ENCODE measurements at regions not wholly inside any gene's neighbourhood (a gene's known extent, or its start where the extent isn't known, plus 50 kb on each side); places are given as distances from the start of the nearest gene placed in this dataset.
"Not testable (repeated sequence)": the region's sequence is repeated elsewhere in the genome, so short reads cannot be mapped to it uniquely, and the experiment has no call there.

- DNase-seq: no peak
- TF ChIP-seq POLR2A (IDR thresholded peaks at IDR 0.05; ENCODE audit: low read length) (no peak), GATA1 (IDR thresholded peaks at IDR 0.05; ENCODE audit: low read depth, low read length) (no peak)
Observed at GRCh38 chr4:180994722-180995121, 1248.5 kb upstream of the TENM3 start.

- TF ChIP-seq GATA1 (IDR thresholded peaks at IDR 0.05; ENCODE audit: low read depth, low read length) (no peak), POLR2A (IDR thresholded peaks at IDR 0.05; ENCODE audit: low read length) (no peak)
- no peak for DNase-seq
Observed at GRCh38 chr4:180999217-180999616, 1244.0 kb upstream of the TENM3 start.

GRCh38 chr4:181004056-181004455 lies 1239.1 kb upstream of the TENM3 start:
- no peak for DNase-seq
- TF ChIP-seq POLR2A (IDR thresholded peaks at IDR 0.05; ENCODE audit: low read length): no peak
- no peak for TF ChIP-seq GATA1 (IDR thresholded peaks at IDR 0.05; ENCODE audit: low read depth, low read length)

DNA sequence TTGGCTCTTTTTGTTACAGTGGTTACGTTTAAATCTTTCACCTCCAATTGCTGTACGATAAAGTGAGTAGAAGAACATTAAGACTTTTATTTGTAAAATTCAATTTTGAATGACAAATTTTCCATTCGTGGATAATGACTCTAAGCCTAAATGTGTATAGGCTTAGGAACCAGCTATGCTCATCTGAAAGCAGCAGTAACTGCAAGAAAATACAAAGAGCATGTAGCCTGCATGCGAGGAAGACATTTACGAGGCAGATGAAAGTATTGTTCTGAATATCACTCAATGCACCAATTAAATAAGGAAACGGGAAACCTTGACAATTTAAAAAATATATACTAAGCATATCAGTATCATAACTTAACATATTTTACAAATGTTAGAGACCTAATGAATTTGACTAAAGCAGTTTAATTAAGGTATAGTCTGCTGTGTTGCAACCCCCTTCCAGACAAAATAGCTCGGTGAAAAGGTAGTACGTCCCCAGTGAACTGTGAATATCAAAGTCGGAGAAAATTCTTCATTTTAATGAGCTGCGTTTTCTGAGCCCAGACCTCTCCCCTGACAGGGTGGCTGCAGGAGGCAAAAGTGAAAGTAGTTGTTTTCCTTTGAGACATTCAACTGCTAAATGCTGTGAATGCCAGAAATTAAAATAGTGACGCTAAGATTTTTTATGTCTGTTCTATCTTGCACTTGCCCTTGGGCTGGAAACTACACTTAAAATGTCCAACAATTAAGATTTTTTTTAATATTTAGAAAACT lies 1236.5 kb upstream of the TENM3 start:
- no peak for DNase-seq

DNA sequence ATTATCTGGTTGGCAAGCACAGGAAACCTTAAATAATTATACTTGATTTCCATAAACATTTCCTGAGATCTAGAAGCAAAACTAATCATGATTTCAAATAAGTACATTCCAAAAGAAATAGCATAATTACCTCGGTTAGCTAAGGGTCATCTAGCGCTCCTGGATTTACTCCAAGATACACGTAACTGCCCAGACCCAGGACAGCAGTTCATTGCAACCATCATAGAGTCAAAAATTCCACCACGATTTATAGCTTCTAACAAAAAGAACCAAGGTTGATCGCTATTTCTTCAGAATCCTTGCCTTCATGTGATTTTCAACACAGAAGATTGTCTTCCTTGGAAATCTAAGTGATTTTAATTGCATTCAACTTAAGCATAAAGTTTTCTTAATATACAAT lies 1235.5 kb upstream of the TENM3 start:
- no peak for DNase-seq
- no peak for TF ChIP-seq POLR2A (IDR thresholded peaks at IDR 0.05; ENCODE audit: low read length)
- no peak for TF ChIP-seq GATA1 (IDR thresholded peaks at IDR 0.05; ENCODE audit: low read depth, low read length)

More for the DNA sequence above, 1236.5 kb upstream of the TENM3 start:
- TF ChIP-seq GATA1 (IDR thresholded peaks at IDR 0.05; ENCODE audit: low read depth, low read length): no peak
- TF ChIP-seq POLR2A (IDR thresholded peaks at IDR 0.05; ENCODE audit: low read length): no peak

DNA sequence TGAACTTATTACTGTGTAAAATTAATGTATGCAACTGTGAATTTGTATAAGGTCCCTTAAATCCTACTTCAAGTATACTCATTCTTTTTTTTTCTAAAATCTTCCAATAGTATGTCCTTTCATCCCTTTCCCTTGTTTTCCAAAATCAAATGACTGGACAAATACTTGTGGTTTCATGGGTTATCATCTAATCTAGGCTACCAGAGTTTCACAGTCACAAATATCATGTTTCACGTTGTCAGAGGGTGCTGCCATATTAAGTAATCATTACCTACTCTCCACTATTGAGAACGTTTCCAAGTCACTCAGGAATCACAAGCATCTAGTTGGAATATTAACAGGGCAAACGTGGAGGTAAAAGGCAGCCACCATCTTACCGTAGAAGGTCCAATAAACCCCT lies 1235.0 kb upstream of the TENM3 start:
- no peak for TF ChIP-seq GATA1 (IDR thresholded peaks at IDR 0.05; ENCODE audit: low read depth, low read length)
- no peak for TF ChIP-seq POLR2A (IDR thresholded peaks at IDR 0.05; ENCODE audit: low read length)
- DNase-seq: no peak

- TF ChIP-seq GATA1 (IDR thresholded peaks at IDR 0.05; ENCODE audit: low read depth, low read length) (no peak), POLR2A (IDR thresholded peaks at IDR 0.05; ENCODE audit: low read length) (no peak)
- DNase-seq: no peak
Observed at GRCh38 chr4:181013162-181013561, 1230.0 kb upstream of the TENM3 start.

DNA sequence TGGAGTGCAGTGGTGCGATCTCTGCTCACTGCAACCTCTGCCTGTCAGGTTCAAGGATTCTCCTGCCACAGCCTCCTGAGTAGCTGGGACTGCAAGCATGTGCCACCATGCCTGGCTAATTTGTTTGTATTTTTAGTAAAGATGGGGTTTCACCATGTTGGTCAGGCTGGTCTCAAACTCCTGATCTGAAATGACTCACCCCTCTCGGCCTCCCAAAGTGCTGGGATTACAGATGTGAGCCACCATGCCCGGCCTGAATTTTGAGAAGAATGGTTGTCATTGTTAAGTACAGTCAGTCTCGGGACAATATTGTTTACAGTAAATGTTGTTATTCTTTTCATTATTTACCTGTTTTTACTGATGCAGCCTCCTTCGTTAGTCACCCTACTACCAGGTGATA lies 1226.2 kb upstream of the TENM3 start:
- no peak for DNase-seq
- TF ChIP-seq POLR2A (IDR thresholded peaks at IDR 0.05; ENCODE audit: low read length) (no peak), GATA1 (IDR thresholded peaks at IDR 0.05; ENCODE audit: low read depth, low read length) (no peak)

DNA sequence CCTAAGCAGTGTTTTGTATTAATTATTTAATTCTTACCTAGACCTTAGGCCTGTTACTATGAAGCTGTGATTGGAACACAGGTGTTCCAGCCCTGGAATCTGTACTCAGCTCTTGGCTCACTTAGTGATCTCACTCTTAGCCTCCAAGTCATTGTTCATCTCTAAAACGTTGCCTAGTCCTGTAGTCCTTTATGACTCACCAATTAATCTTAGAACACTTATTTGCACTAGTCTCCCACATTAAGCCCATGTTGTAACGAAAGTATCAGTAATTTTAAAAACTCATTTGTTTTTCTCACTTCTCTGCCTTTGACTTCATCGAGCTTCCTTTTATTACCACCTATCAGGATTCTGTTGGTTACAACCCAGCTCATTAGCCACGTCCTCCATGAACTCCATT lies 1224.7 kb upstream of the TENM3 start:
- no peak for DNase-seq
- TF ChIP-seq GATA1 (IDR thresholded peaks at IDR 0.05; ENCODE audit: low read depth, low read length) (no peak), POLR2A (IDR thresholded peaks at IDR 0.05; ENCODE audit: low read length) (no peak)

GRCh38 chr4:181018913-181019312 lies 1224.3 kb upstream of the TENM3 start:
- no peak for TF ChIP-seq GATA1 (IDR thresholded peaks at IDR 0.05; ENCODE audit: low read depth, low read length)
- no peak for TF ChIP-seq POLR2A (IDR thresholded peaks at IDR 0.05; ENCODE audit: low read length)
- no peak for DNase-seq

GRCh38 chr4:181020456-181020855 lies 1222.7 kb upstream of the TENM3 start:
- TF ChIP-seq POLR2A (IDR thresholded peaks at IDR 0.05; ENCODE audit: low read length): no peak
- DNase-seq: no peak

DNA sequence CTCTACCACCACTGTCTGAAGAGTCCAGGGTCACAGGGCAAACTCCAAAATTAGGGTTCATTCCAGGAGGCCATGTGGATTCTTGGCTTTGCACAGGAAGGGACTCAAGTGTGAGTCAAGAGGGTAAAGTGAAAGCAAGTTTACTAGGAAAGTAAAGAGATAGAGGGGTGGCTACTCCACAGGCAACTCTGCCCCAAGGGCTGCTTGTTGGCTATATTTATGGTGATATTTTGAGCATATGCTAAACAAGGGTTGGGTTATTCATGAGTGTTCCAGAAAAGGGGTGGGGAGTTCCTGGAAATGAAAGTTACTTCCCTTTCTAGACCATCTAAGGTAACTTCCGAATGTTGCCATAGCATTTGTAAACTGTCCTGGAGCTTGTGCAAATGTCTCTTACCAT lies 1222.0 kb upstream of the TENM3 start:
- no peak for TF ChIP-seq GATA1 (IDR thresholded peaks at IDR 0.05; ENCODE audit: low read depth, low read length)
- no peak for TF ChIP-seq POLR2A (IDR thresholded peaks at IDR 0.05; ENCODE audit: low read length)
- no peak for DNase-seq

GRCh38 chr4:181030135-181030921 lies 1212.9 kb upstream of the TENM3 start:
- DNase-seq: not testable (repeated sequence)

DNA sequence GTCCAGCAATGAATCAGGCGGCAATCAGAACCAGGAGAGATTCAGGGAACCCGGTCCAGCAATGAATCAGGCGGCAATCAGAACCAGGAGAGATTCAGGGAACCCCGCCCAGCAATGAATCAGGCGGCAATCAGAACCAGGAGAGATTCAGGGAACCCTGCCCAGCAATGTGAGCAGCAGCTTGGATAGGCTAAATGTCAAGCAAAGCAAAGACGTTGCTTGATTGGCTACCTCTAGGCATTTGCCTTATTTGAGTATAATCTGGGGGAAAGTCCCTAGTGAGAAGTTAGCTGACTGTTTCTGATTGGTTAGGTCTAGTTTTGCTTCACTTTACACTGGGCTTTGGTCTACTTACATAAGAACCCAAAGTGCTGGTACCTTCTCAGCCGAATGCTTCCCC lies 1212.2 kb upstream of the TENM3 start:
- no peak for DNase-seq
- no peak for TF ChIP-seq POLR2A (IDR thresholded peaks at IDR 0.05; ENCODE audit: low read length)
- TF ChIP-seq GATA1 (IDR thresholded peaks at IDR 0.05; ENCODE audit: low read depth, low read length): no peak

GRCh38 chr4:181043486-181043885 lies 1199.7 kb upstream of the TENM3 start:
- TF ChIP-seq POLR2A (IDR thresholded peaks at IDR 0.05; ENCODE audit: low read length) (no peak), GATA1 (IDR thresholded peaks at IDR 0.05; ENCODE audit: low read depth, low read length) (no peak)
- DNase-seq: no peak

All from erythroblast (primary cell).